ENCODE measurements at regions not wholly inside any gene's neighbourhood (a gene's known extent, or its start where the extent isn't known, plus 50 kb on each side); places are given as distances from the start of the nearest gene placed in this dataset.

GRCh38 chr3:102235679-102236078 lies 199.1 kb upstream of the ZPLD1 start:
- Histone ChIP-seq H2AFZ (ENCODE audit: low read depth, low read length, poor library complexity, severe bottlenecking) (no peak overlapping the region), H3K79me2 (ENCODE audit: insufficient read depth, low read length) (no peaks in the 10 kb centered on the region), H3K4me2 (ENCODE audit: low read length) (no peak overlapping the region), H3K4me3 (replicated peaks in 1 of 2; ENCODE audit: low read depth in 1 of 2, low read length in 2 of 2) (no peak overlapping the region), H3K36me3 (ENCODE audit: control insufficient read depth in 1 of 2, insufficient read depth in 2 of 2, low read length in 2 of 2) (no peaks in the 10 kb centered on the region), H3K9me3 (ENCODE audit: control insufficient read depth in 1 of 2, insufficient read depth in 1 of 2, low read depth in 1 of 2, low read length in 2 of 2) (no peaks in the 10 kb centered on the region), H4K20me1 (ENCODE audit: insufficient read depth) (no peaks in the 10 kb centered on the region), H3K4me1 (ENCODE audit: control insufficient read depth in 1 of 2, insufficient read depth in 2 of 2, low read length in 2 of 2) (peaks cover 0 to 6% of the 10 kb centered on the region in 2 experiments; a peak in 1 of 4 replicates), H3K27me3 (ENCODE audit: insufficient read depth, low read length) (no peaks in the 10 kb centered on the region), H3K9ac (ENCODE audit: low read length) (no peak overlapping the region), H3K9me2 (ENCODE audit: insufficient read depth) (no peaks in the 10 kb centered on the region), H3K27ac (ENCODE audit: low read depth, low read length) (no peak overlapping the region)
- TF ChIP-seq, protein P1, sequence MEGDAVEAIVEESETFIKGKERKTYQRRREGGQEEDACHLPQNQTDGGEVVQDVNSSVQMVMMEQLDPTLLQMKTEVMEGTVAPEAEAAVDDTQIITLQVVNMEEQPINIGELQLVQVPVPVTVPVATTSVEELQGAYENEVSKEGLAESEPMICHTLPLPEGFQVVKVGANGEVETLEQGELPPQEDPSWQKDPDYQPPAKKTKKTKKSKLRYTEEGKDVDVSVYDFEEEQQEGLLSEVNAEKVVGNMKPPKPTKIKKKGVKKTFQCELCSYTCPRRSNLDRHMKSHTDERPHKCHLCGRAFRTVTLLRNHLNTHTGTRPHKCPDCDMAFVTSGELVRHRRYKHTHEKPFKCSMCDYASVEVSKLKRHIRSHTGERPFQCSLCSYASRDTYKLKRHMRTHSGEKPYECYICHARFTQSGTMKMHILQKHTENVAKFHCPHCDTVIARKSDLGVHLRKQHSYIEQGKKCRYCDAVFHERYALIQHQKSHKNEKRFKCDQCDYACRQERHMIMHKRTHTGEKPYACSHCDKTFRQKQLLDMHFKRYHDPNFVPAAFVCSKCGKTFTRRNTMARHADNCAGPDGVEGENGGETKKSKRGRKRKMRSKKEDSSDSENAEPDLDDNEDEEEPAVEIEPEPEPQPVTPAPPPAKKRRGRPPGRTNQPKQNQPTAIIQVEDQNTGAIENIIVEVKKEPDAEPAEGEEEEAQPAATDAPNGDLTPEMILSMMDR (IDR thresholded peaks at IDR 0.05 in 2 of 3, conservative IDR thresholded peaks at IDR 0.05 in 1 of 3; ENCODE audit: borderline replicate concordance in 1 of 3, insufficient read depth in 1 of 3, low read depth in 2 of 3, low read length in 2 of 3) = peak; percentile 36 to 70 (median 51); a peak in 5 of 6 replicates
- TF ChIP-seq EGR1 (IDR thresholded peaks at IDR 0.05; ENCODE audit: low read depth) (no peak), RAD21 (IDR thresholded peaks at IDR 0.05; ENCODE audit: low read depth) (peak; percentile 85)
- POLR2A ChIA-PET = interaction anchor here (0.7 kb wide), 1 partner anchor 301 kb away, joined by 3 read pairs; no protein-coding TSS in a partner anchor
- RAD21 ChIA-PET (ENCODE audit: low non-redundant PET in 1 of 2, low total read pairs in 2 of 2, uncharacterized antibody in 2 of 2, unreplicated experiment in 2 of 2) = interaction anchor here (0.7 to 1.5 kb wide), 3 partner anchors 301 to 506 kb away, joined by 3 to 7 read pairs (median 4); no protein-coding TSS in a partner anchor
- CTCF ChIA-PET = interaction anchor here (1.5 to 5.8 kb wide), 3 partner anchors 293 to 436 kb away, joined by 4 to 63 read pairs (median 60); no protein-coding TSS in a partner anchor
- ATAC-seq = no peak
- intact Hi-C loops (cut with micrococcal nuclease) = loop anchor here (10.0 kb wide), 1 partner anchor 229 kb away; no protein-coding TSS in a partner anchor
- DNase-seq (ENCODE audit: low read depth, low spot score) = no peak
- no TSS peak for BruUV-seq (replicated peaks)

DNA sequence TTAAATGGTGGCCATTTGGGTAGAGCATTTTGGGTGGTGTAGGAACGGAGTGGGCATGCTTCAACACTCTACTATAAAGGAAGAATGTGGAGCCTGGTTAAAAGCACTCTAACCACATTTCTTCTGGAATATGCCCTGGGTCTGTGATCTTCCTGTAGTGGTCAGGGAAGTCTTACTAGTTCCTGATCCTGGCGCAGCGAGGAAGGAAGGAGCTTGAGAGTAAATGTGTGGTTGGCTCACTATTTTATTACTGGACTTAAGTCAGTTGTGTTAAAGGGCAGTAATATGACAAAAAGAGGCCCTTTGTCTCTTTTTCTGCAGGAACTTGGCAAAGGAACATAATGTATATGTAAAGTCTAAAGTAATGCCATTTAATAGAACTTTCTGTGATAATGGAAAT lies 197.6 kb upstream of the ZPLD1 start:
- no peak overlapping the region for H3K4me2 ChIP-seq (ENCODE audit: low read length)
- ChIA-PET RAD21 (ENCODE audit: low non-redundant PET in 1 of 2, low total read pairs in 2 of 2, uncharacterized antibody in 2 of 2, unreplicated experiment in 2 of 2) (interaction anchor here in 1 of 2 experiments (1.0 to 1.3 kb wide), 2 partner anchors 8 to 299 kb away, joined by 3 read pairs; no protein-coding TSS in a partner anchor), POLR2A (no interaction called here), CTCF (interaction anchor here (1.0 to 5.8 kb wide), 4 partner anchors 8 to 300 kb away, joined by 3 to 63 read pairs (median 15); no protein-coding TSS in a partner anchor)
- no TSS peak for BruUV-seq (replicated peaks)
- no peaks in the 10 kb centered on the region for H3K27me3 ChIP-seq (ENCODE audit: insufficient read depth, low read length)
- no peak for DNase-seq (ENCODE audit: low read depth, low spot score)
- H4K20me1 ChIP-seq (ENCODE audit: insufficient read depth) = no peaks in the 10 kb centered on the region
- no peak for ATAC-seq
- peaks cover 0 to 6% of the 10 kb centered on the region in 2 experiments; a peak in 1 of 4 replicates for H3K4me1 ChIP-seq (ENCODE audit: control insufficient read depth in 1 of 2, insufficient read depth in 2 of 2, low read length in 2 of 2)
- no peak overlapping the region for H3K27ac ChIP-seq (ENCODE audit: low read depth, low read length)
- no peaks in the 10 kb centered on the region for H3K9me2 ChIP-seq (ENCODE audit: insufficient read depth)
- no peak overlapping the region for H3K9ac ChIP-seq (ENCODE audit: low read length)
- no peaks in the 10 kb centered on the region for H3K9me3 ChIP-seq (ENCODE audit: control insufficient read depth in 1 of 2, insufficient read depth in 1 of 2, low read depth in 1 of 2, low read length in 2 of 2)
- H3K79me2 ChIP-seq (ENCODE audit: insufficient read depth, low read length) = no peaks in the 10 kb centered on the region
- intact Hi-C loops (cut with micrococcal nuclease) = loop anchor here (10.0 kb wide), 1 partner anchor 228 kb away; no protein-coding TSS in a partner anchor
- no peak overlapping the region for H3K4me3 ChIP-seq (replicated peaks in 1 of 2; ENCODE audit: low read depth in 1 of 2, low read length in 2 of 2)
- H2AFZ ChIP-seq (ENCODE audit: low read depth, low read length, poor library complexity, severe bottlenecking) = no peak overlapping the region
- no peaks in the 10 kb centered on the region for H3K36me3 ChIP-seq (ENCODE audit: control insufficient read depth in 1 of 2, insufficient read depth in 2 of 2, low read length in 2 of 2)
- no peak for TF ChIP-seq RAD21 (IDR thresholded peaks at IDR 0.05; ENCODE audit: low read depth)
- TF ChIP-seq ATF3 (IDR thresholded peaks at IDR 0.05) = no peak
- no peak for TF ChIP-seq FOSL1 (IDR thresholded peaks at IDR 0.05; ENCODE audit: low read depth)
- no peak for TF ChIP-seq POLR2AphosphoS5 (IDR thresholded peaks at IDR 0.05; ENCODE audit: low read depth, low read length)
- TF ChIP-seq CEBPB (IDR thresholded peaks at IDR 0.05; ENCODE audit: low read depth) = no peak
- no peak for TF ChIP-seq EZH2phosphoT487 (IDR thresholded peaks at IDR 0.05; ENCODE audit: borderline replicate concordance)
- TF ChIP-seq, protein P1 (IDR thresholded peaks at IDR 0.05 in 2 of 3, conservative IDR thresholded peaks at IDR 0.05 in 1 of 3; ENCODE audit: borderline replicate concordance in 1 of 3, insufficient read depth in 1 of 3, low read depth in 2 of 3, low read length in 2 of 3) = no peak
- TF ChIP-seq ZBTB33 (IDR thresholded peaks at IDR 0.05; ENCODE audit: extremely low read depth, insufficient replicate concordance, low read length) = no peak
- no peak for TF ChIP-seq EZH2 (IDR thresholded peaks at IDR 0.05)
- no peak for TF ChIP-seq EGR1 (IDR thresholded peaks at IDR 0.05; ENCODE audit: low read depth)
- TF ChIP-seq TCF7L2 (IDR thresholded peaks at IDR 0.05; ENCODE audit: borderline replicate concordance, extremely low read depth, insufficient read depth, insufficient read length) = no peak

Data from HCT116 (cell line).